ENCODE measurements at regions not wholly inside any gene's neighbourhood (a gene's known extent, or its start where the extent isn't known, plus 50 kb on each side); places are given as distances from the start of the nearest gene placed in this dataset.
A peak's percentile ranks its signal among the peaks of the same experiment; 100 is the strongest.

- Mint-ChIP-seq H3K4me3 (no peak overlapping the region), H3K4me1 (peaks cover 0 to 13% (median 0%) of the 10 kb centered on the region in 7 donors), H3K9me3 (peaks cover 0 to 3% (median 0%) of the 10 kb centered on the region in 11 donors), H3K27ac (no peak overlapping the region), H3K27me3 (no peaks in the 10 kb centered on the region), H3K36me3 (peaks cover 0 to 3% (median 0%) of the 10 kb centered on the region in 5 donors)
- no peaks in the 10 kb centered on the region for H3K36me3 ChIP-seq (ENCODE audit: control insufficient read depth in 2 of 3, insufficient read depth in 3 of 3, low read length in 3 of 3)
- H3K9me3 ChIP-seq (ENCODE audit: control insufficient read depth in 2 of 3, low read length in 3 of 3): no peaks in the 10 kb centered on the region
- DNase-seq (no peak), ATAC-seq (no peak)
- ChIA-PET POLR2A (no interaction called here), CTCF (interaction anchor here (0.6 kb wide), 1 partner anchor 865 kb away, joined by 3 read pairs; no protein-coding TSS in a partner anchor)
- no peak overlapping the region for H3K4me3 ChIP-seq (ENCODE audit: low read length)
- intact Hi-C loops (cut with micrococcal nuclease): no loop called here
- no peaks in the 10 kb centered on the region for H3K4me1 ChIP-seq (ENCODE audit: control insufficient read depth in 2 of 2, insufficient read depth in 2 of 2, low read length in 2 of 2)
- H3K27me3 ChIP-seq (ENCODE audit: control insufficient read depth in 2 of 2, insufficient read depth in 2 of 2, low read length in 2 of 2): no peaks in the 10 kb centered on the region
- H3K27ac ChIP-seq (ENCODE audit: low read depth, low read length): no peak overlapping the region
Observed at GRCh38 chr21:25398630-25399029, 208.7 kb downstream of the MRPL39 start.

- ATAC-seq (no peak), DNase-seq (peak in 1 of 9 donors; percentile 66)
- H3K36me3 Mint-ChIP-seq: no peaks in the 10 kb centered on the region
- no peaks in the 10 kb centered on the region for H3K9me3 Mint-ChIP-seq
- ChIA-PET POLR2A (no interaction called here), CTCF (no interaction called here)
- H3K27ac Mint-ChIP-seq: peak overlapping the region in 1 of 9 donors; percentile 64
- Histone ChIP-seq H3K4me3 (ENCODE audit: low read length) (no peak overlapping the region), H3K4me1 (ENCODE audit: control insufficient read depth in 2 of 2, insufficient read depth in 2 of 2, low read length in 2 of 2) (no peaks in the 10 kb centered on the region), H3K36me3 (ENCODE audit: control insufficient read depth in 2 of 3, insufficient read depth in 3 of 3, low read length in 3 of 3) (no peaks in the 10 kb centered on the region), H3K27ac (ENCODE audit: low read depth, low read length) (no peak overlapping the region), H3K27me3 (ENCODE audit: control insufficient read depth in 2 of 2, insufficient read depth in 2 of 2, low read length in 2 of 2) (no peaks in the 10 kb centered on the region), H3K9me3 (ENCODE audit: control insufficient read depth in 2 of 3, low read length in 3 of 3) (no peaks in the 10 kb centered on the region)
- intact Hi-C loops (cut with micrococcal nuclease): no loop called here
- no peaks in the 10 kb centered on the region for H3K27me3 Mint-ChIP-seq
- H3K4me3 Mint-ChIP-seq: peak overlapping the region in 1 of 10 donors; percentile 42
- peaks cover 0 to 8% (median 0%) of the 10 kb centered on the region in 7 donors for H3K4me1 Mint-ChIP-seq
Observed at GRCh38 chr21:25396135-25396711, 211.1 kb downstream of the MRPL39 start.

GRCh38 chr21:25391777-25392176, 215.5 kb downstream of the MRPL39 start:
- POLR2A ChIA-PET: no interaction called here
- no peak for DNase-seq
- peaks cover 0 to 9% (median 7%) of the 10 kb centered on the region in 5 donors for H3K27me3 Mint-ChIP-seq

GRCh38 chr21:25390701-25391100, 216.6 kb downstream of the MRPL39 start:
- ChIA-PET CTCF (interaction anchor here (0.6 kb wide), 1 partner anchor 17 kb away, joined by 3 read pairs; no protein-coding TSS in a partner anchor), POLR2A (no interaction called here)
- no peaks in the 10 kb centered on the region for H3K9me3 Mint-ChIP-seq
- no peaks in the 10 kb centered on the region for H3K4me1 ChIP-seq (ENCODE audit: control insufficient read depth in 2 of 2, insufficient read depth in 2 of 2, low read length in 2 of 2)
- DNase-seq: no peak
- peaks cover 0 to 9% (median 7%) of the 10 kb centered on the region in 5 donors for H3K27me3 Mint-ChIP-seq
- no peak for ATAC-seq
- no peaks in the 10 kb centered on the region for H3K36me3 ChIP-seq (ENCODE audit: control insufficient read depth in 2 of 3, insufficient read depth in 3 of 3, low read length in 3 of 3)
- no peaks in the 10 kb centered on the region for H3K27me3 ChIP-seq (ENCODE audit: control insufficient read depth in 2 of 2, insufficient read depth in 2 of 2, low read length in 2 of 2)
- H3K36me3 Mint-ChIP-seq: no peaks in the 10 kb centered on the region
- no peak overlapping the region for H3K4me3 Mint-ChIP-seq
- no peak overlapping the region for H3K27ac Mint-ChIP-seq
- intact Hi-C loops (cut with micrococcal nuclease): no loop called here
- no peak overlapping the region for H3K4me3 ChIP-seq (ENCODE audit: low read length)
- H3K4me1 Mint-ChIP-seq: peaks cover 0 to 4% (median 0%) of the 10 kb centered on the region in 7 donors
- H3K9me3 ChIP-seq (ENCODE audit: control insufficient read depth in 2 of 3, low read length in 3 of 3): no peaks in the 10 kb centered on the region
- no peak overlapping the region for H3K27ac ChIP-seq (ENCODE audit: low read depth, low read length)

More at GRCh38 chr21:25391777-25392176, 215.5 kb downstream of the MRPL39 start:
- no peaks in the 10 kb centered on the region for H3K27me3 ChIP-seq (ENCODE audit: control insufficient read depth in 2 of 2, insufficient read depth in 2 of 2, low read length in 2 of 2)
- Mint-ChIP-seq H3K4me1 (peaks cover 0 to 11% (median 0%) of the 10 kb centered on the region in 7 donors), H3K27ac (no peak overlapping the region), H3K4me3 (no peak overlapping the region), H3K36me3 (no peaks in the 10 kb centered on the region), H3K9me3 (no peaks in the 10 kb centered on the region)
- CTCF ChIA-PET: no interaction called here
- no peak overlapping the region for H3K27ac ChIP-seq (ENCODE audit: low read depth, low read length)
- H3K9me3 ChIP-seq (ENCODE audit: control insufficient read depth in 2 of 3, low read length in 3 of 3): no peaks in the 10 kb centered on the region
- intact Hi-C loops (cut with micrococcal nuclease): no loop called here
- ATAC-seq: no peak
- no peaks in the 10 kb centered on the region for H3K36me3 ChIP-seq (ENCODE audit: control insufficient read depth in 2 of 3, insufficient read depth in 3 of 3, low read length in 3 of 3)
- no peak overlapping the region for H3K4me3 ChIP-seq (ENCODE audit: low read length)
- no peaks in the 10 kb centered on the region for H3K4me1 ChIP-seq (ENCODE audit: control insufficient read depth in 2 of 2, insufficient read depth in 2 of 2, low read length in 2 of 2)

GRCh38 chr21:25387665-25388064, 219.6 kb downstream of the MRPL39 start:
- ATAC-seq (no peak), DNase-seq (no peak)
- Mint-ChIP-seq H3K4me3 (no peak overlapping the region), H3K9me3 (no peaks in the 10 kb centered on the region), H3K4me1 (peaks cover 0 to 9% (median 6%) of the 10 kb centered on the region in 7 donors), H3K27ac (no peak overlapping the region), H3K27me3 (peaks cover 0 to 9% (median 7%) of the 10 kb centered on the region in 5 donors), H3K36me3 (no peaks in the 10 kb centered on the region)
- intact Hi-C loops (cut with micrococcal nuclease): loop anchor here (2.0 to 10.0 kb wide), 5 partner anchors 175 to 1535 kb away; no protein-coding TSS in a partner anchor
- Histone ChIP-seq H3K27ac (ENCODE audit: low read depth, low read length) (no peak overlapping the region), H3K4me1 (ENCODE audit: control insufficient read depth in 2 of 2, insufficient read depth in 2 of 2, low read length in 2 of 2) (no peaks in the 10 kb centered on the region), H3K27me3 (ENCODE audit: control insufficient read depth in 2 of 2, insufficient read depth in 2 of 2, low read length in 2 of 2) (no peaks in the 10 kb centered on the region), H3K36me3 (ENCODE audit: control insufficient read depth in 2 of 3, insufficient read depth in 3 of 3, low read length in 3 of 3) (no peaks in the 10 kb centered on the region), H3K9me3 (ENCODE audit: control insufficient read depth in 2 of 3, low read length in 3 of 3) (no peaks in the 10 kb centered on the region), H3K4me3 (ENCODE audit: low read length) (no peak overlapping the region)
- ChIA-PET POLR2A (no interaction called here), CTCF (interaction anchor here (1.1 kb wide), 1 partner anchor 1533 kb away, joined by 3 read pairs; no protein-coding TSS in a partner anchor)

- Histone ChIP-seq H3K27me3 (ENCODE audit: control insufficient read depth in 2 of 2, insufficient read depth in 2 of 2, low read length in 2 of 2) (no peaks in the 10 kb centered on the region), H3K9me3 (ENCODE audit: control insufficient read depth in 2 of 3, low read length in 3 of 3) (no peaks in the 10 kb centered on the region), H3K36me3 (ENCODE audit: control insufficient read depth in 2 of 3, insufficient read depth in 3 of 3, low read length in 3 of 3) (no peaks in the 10 kb centered on the region), H3K4me1 (ENCODE audit: control insufficient read depth in 2 of 2, insufficient read depth in 2 of 2, low read length in 2 of 2) (no peaks in the 10 kb centered on the region), H3K27ac (ENCODE audit: low read depth, low read length) (no peak overlapping the region), H3K4me3 (ENCODE audit: low read length) (no peak overlapping the region)
- ChIA-PET CTCF (interaction anchor here (0.6 to 1.1 kb wide), 3 partner anchors 27 to 1733 kb away, joined by 3 read pairs; no protein-coding TSS in a partner anchor), POLR2A (no interaction called here)
- DNase-seq (peak in 5 of 9 donors; percentile 14 to 35 (median 25)), ATAC-seq (peak; percentile 57)
- Mint-ChIP-seq H3K27ac (peak overlapping the region in 1 of 9 donors; percentile 53), H3K27me3 (peaks cover 0 to 13% (median 11%) of the 10 kb centered on the region in 5 donors), H3K4me1 (peaks cover 0 to 9% (median 6%) of the 10 kb centered on the region in 7 donors), H3K4me3 (no peak overlapping the region), H3K9me3 (no peaks in the 10 kb centered on the region), H3K36me3 (no peaks in the 10 kb centered on the region)
- intact Hi-C loops (cut with micrococcal nuclease): loop anchor here (1.0 to 10.0 kb wide), 8 partner anchors 36 to 1533 kb away; no protein-coding TSS in a partner anchor
Observed at GRCh38 chr21:25385911-25386474, 221.3 kb downstream of the MRPL39 start.
